ENCODE measurements at regions not wholly inside any gene's neighbourhood (a gene's known extent, or its start where the extent isn't known, plus 50 kb on each side); places are given as distances from the start of the nearest gene placed in this dataset.

- H3K36me3 ChIP-seq (ENCODE audit: control insufficient read depth in 2 of 3, insufficient read depth in 3 of 3, low read length in 3 of 3): no peaks in the 10 kb centered on the region
- no peak for DNase-seq
- peak; percentile 86 for FAIRE-seq
- H3K9me3 ChIP-seq (ENCODE audit: control insufficient read depth in 2 of 3, insufficient read depth in 1 of 3, low read length in 3 of 3): no peaks in the 10 kb centered on the region
- no peak overlapping the region for H3K4me3 ChIP-seq (ENCODE audit: low read length in 3 of 3)
- no peaks in the 10 kb centered on the region for H3K27me3 ChIP-seq (ENCODE audit: control insufficient read depth, insufficient read depth, low read length)
- no peak overlapping the region for H3K9ac ChIP-seq (ENCODE audit: low read length in 3 of 3)
- no peaks in the 10 kb centered on the region for H3K4me1 ChIP-seq (ENCODE audit: control insufficient read depth in 2 of 3, insufficient read depth in 2 of 3, low read depth in 1 of 3, low read length in 3 of 3)
- H3K27ac ChIP-seq (ENCODE audit: low read depth in 2 of 2, low read length in 2 of 2): no peak overlapping the region
- intact Hi-C loops (cut with DNase I): no loop called here
- TF ChIP-seq CTCF (IDR thresholded peaks at IDR 0.05; ENCODE audit: borderline replicate concordance, extremely low read depth, insufficient read depth): no peak
These were observed 585.2 kb downstream of the CPS1 start for GRCh38 chr2:211141646-211142045.

- Histone ChIP-seq H3K27ac (ENCODE audit: low read depth in 2 of 2, low read length in 2 of 2) (no peak overlapping the region), H3K4me3 (ENCODE audit: low read length in 3 of 3) (no peak overlapping the region), H3K27me3 (ENCODE audit: control insufficient read depth, insufficient read depth, low read length) (no peaks in the 10 kb centered on the region), H3K36me3 (ENCODE audit: control insufficient read depth in 2 of 3, insufficient read depth in 3 of 3, low read length in 3 of 3) (no peaks in the 10 kb centered on the region), H3K4me1 (ENCODE audit: control insufficient read depth in 2 of 3, insufficient read depth in 2 of 3, low read depth in 1 of 3, low read length in 3 of 3) (no peaks in the 10 kb centered on the region), H3K9me3 (ENCODE audit: control insufficient read depth in 2 of 3, insufficient read depth in 1 of 3, low read length in 3 of 3) (no peaks in the 10 kb centered on the region), H3K9ac (ENCODE audit: low read length in 3 of 3) (no peak overlapping the region)
- FAIRE-seq: no peak
- intact Hi-C loops (cut with DNase I): no loop called here
- no peak for TF ChIP-seq CTCF (IDR thresholded peaks at IDR 0.05; ENCODE audit: borderline replicate concordance, extremely low read depth, insufficient read depth)
- DNase-seq: no peak
These were observed 587.7 kb downstream of the CPS1 start for GRCh38 chr2:211144078-211144477.

GRCh38 chr2:211144974-211145665, 588.7 kb downstream of the CPS1 start:
- H3K4me3 ChIP-seq (ENCODE audit: low read length in 3 of 3): no peak overlapping the region
- no peaks in the 10 kb centered on the region for H3K27me3 ChIP-seq (ENCODE audit: control insufficient read depth, insufficient read depth, low read length)
- intact Hi-C loops (cut with DNase I): no loop called here
- no peaks in the 10 kb centered on the region for H3K9me3 ChIP-seq (ENCODE audit: control insufficient read depth in 2 of 3, insufficient read depth in 1 of 3, low read length in 3 of 3)
- DNase-seq (no peak), FAIRE-seq (no peak)
- no peaks in the 10 kb centered on the region for H3K4me1 ChIP-seq (ENCODE audit: control insufficient read depth in 2 of 3, insufficient read depth in 2 of 3, low read depth in 1 of 3, low read length in 3 of 3)
- no peaks in the 10 kb centered on the region for H3K36me3 ChIP-seq (ENCODE audit: control insufficient read depth in 2 of 3, insufficient read depth in 3 of 3, low read length in 3 of 3)
- H3K27ac ChIP-seq (ENCODE audit: low read depth in 2 of 2, low read length in 2 of 2): no peak overlapping the region
- TF ChIP-seq CTCF (IDR thresholded peaks at IDR 0.05; ENCODE audit: borderline replicate concordance, extremely low read depth, insufficient read depth): no peak
- H3K9ac ChIP-seq (ENCODE audit: low read length in 3 of 3): no peak overlapping the region

- no peak for TF ChIP-seq CTCF (IDR thresholded peaks at IDR 0.05; ENCODE audit: borderline replicate concordance, extremely low read depth, insufficient read depth)
- no peak overlapping the region for H3K9ac ChIP-seq (ENCODE audit: low read length in 3 of 3)
- H3K27me3 ChIP-seq (ENCODE audit: control insufficient read depth, insufficient read depth, low read length): no peaks in the 10 kb centered on the region
- no peak overlapping the region for H3K4me3 ChIP-seq (ENCODE audit: low read length in 3 of 3)
- DNase-seq: no peak
- H3K36me3 ChIP-seq (ENCODE audit: control insufficient read depth in 2 of 3, insufficient read depth in 3 of 3, low read length in 3 of 3): no peaks in the 10 kb centered on the region
- H3K9me3 ChIP-seq (ENCODE audit: control insufficient read depth in 2 of 3, insufficient read depth in 1 of 3, low read length in 3 of 3): no peaks in the 10 kb centered on the region
- no peak for FAIRE-seq
- H3K27ac ChIP-seq (ENCODE audit: low read depth in 2 of 2, low read length in 2 of 2): no peak overlapping the region
- no peaks in the 10 kb centered on the region for H3K4me1 ChIP-seq (ENCODE audit: control insufficient read depth in 2 of 3, insufficient read depth in 2 of 3, low read depth in 1 of 3, low read length in 3 of 3)
- intact Hi-C loops (cut with DNase I): no loop called here
These were observed 593.3 kb downstream of the CPS1 start for GRCh38 chr2:211149731-211150130.
